Lung (tissue), 11 donors: ENCODE measurements at regions not wholly inside any gene's neighbourhood (a gene's known extent, or its start where the extent isn't known, plus 50 kb on each side); places are given as distances from the start of the nearest gene placed in this dataset.
A peak's percentile ranks its signal among the peaks of the same experiment; 100 is the strongest.

Source experiments
- ATAC-seq: fragments of 200-7000 bp; cut with Tn5 transposase; one replicate; pipeline ENCODE4 v1.9.1; 2020; ENCODE audit warnings: moderate number of reproducible peaks; ENCODE audit not compliant: insufficient read depth, low FRiP score
- DNase-seq, 3 donors: peaks; one replicate each; pipeline ENCODE4 v3.0.0-alpha.2; 2013 to 2017
- H3K27ac ChIP-seq, 2 donors: one replicate each; pipeline ENCODE4 v1.5.1; 2013; ENCODE audit warnings: mild to moderate bottlenecking in 2 of 2, moderate library complexity in 2 of 2, control low read depth in 1 of 2, inconsistent platforms in 1 of 2, low read depth in 1 of 2, low read length in 1 of 2
- H3K27me3 ChIP-seq, 3 donors: one replicate each; pipeline ENCODE4 v1.5.1; 2013; ENCODE audit warnings: low read length in 2 of 3; ENCODE audit not compliant: control insufficient read depth in 3 of 3, insufficient read depth in 3 of 3
- H3K36me3 ChIP-seq, 4 donors: one replicate each; pipeline ENCODE4 v1.5.1; 2013; ENCODE audit warnings: low read length in 4 of 4, mild to moderate bottlenecking in 1 of 4, moderate library complexity in 1 of 4; ENCODE audit not compliant: control insufficient read depth in 4 of 4, insufficient read depth in 4 of 4
- H3K4me1 ChIP-seq, 5 donors: one replicate each; pipeline ENCODE4 v1.5.1; 2013; ENCODE audit warnings: low read length in 5 of 5, mild to moderate bottlenecking in 2 of 5, moderate library complexity in 1 of 5; ENCODE audit not compliant: control insufficient read depth in 5 of 5, insufficient read depth in 5 of 5
- H3K4me3 ChIP-seq: one replicate; pipeline ENCODE4 v1.5.1; 2013; ENCODE audit warnings: mild to moderate bottlenecking, control low read depth, moderate library complexity
- H3K9ac ChIP-seq, 2 donors: one replicate each; pipeline ENCODE4 v1.5.1; 2013; ENCODE audit warnings: low read length in 2 of 2, control low read depth in 1 of 2; ENCODE audit not compliant: insufficient read depth in 1 of 2
- H3K9me3 ChIP-seq, 4 donors: one replicate each; pipeline ENCODE4 v1.5.1; 2013; ENCODE audit warnings: low read length in 3 of 4, mild to moderate bottlenecking in 1 of 4, moderate library complexity in 1 of 4; ENCODE audit not compliant: control insufficient read depth in 4 of 4, insufficient read depth in 3 of 4
- CTCF ChIP-seq: IDR thresholded peaks from 2 replicates; pipeline ENCODE4 v1.5.1; 2012; ENCODE audit warnings: mild to moderate bottlenecking; ENCODE audit errors: control extremely low read depth, extremely low read depth
- WGBS, 2 donors: extraction: QIAGEN DNeasy Blood & Tissue Kit; methylation state at CpG; one replicate each; pipeline ENCODE4 v1.1.7; 2013; 5-methylcytosine and 5-hydroxymethylcytosine counted together
- donor health status: control.
- donor health status: control.
- donor health status: Bipolar disorder and iron deficiency.
- donor health status: healthy.
- donor health status: DM: yes; HTN: yes; CAD: no.

GRCh38 chr10:31739146-31739545 is 189.5 kb downstream of the ARHGAP12 start:
- H3K9ac ChIP-seq = no peak overlapping the region
- H3K36me3 ChIP-seq = no peaks in the 10 kb centered on the region
- TF ChIP-seq CTCF = no peak
- peaks cover 0 to 5% (median 0%) of the 10 kb centered on the region in 4 donors for H3K9me3 ChIP-seq
- H3K4me3 ChIP-seq = no peak overlapping the region
- H3K27me3 ChIP-seq = no peaks in the 10 kb centered on the region
- H3K27ac ChIP-seq = peak overlapping the region in 1 of 2 donors; percentile 17
- ATAC-seq (no peak), DNase-seq (no peak)
- WGBS, 2 donors = 93 to 94% methylated on average over 2 of the region's 2 CpGs
- no peaks in the 10 kb centered on the region for H3K4me1 ChIP-seq

GRCh38 chr10:31731711-31732110 is 196.9 kb downstream of the ARHGAP12 start:
- Histone ChIP-seq H3K27ac (no peak overlapping the region), H3K36me3 (no peaks in the 10 kb centered on the region), H3K27me3 (no peaks in the 10 kb centered on the region), H3K9ac (no peak overlapping the region), H3K9me3 (peaks cover 0 to 5% (median 0%) of the 10 kb centered on the region in 4 donors), H3K4me3 (no peak overlapping the region), H3K4me1 (no peaks in the 10 kb centered on the region)
- ATAC-seq (no peak), DNase-seq (no peak)
- no peak for TF ChIP-seq CTCF
- WGBS, 2 donors = 86 to 94% methylated on average over 1 of the region's 1 CpG

GRCh38 chr10:31730776-31731175 is 197.9 kb downstream of the ARHGAP12 start:
- Histone ChIP-seq H3K9me3 (no peaks in the 10 kb centered on the region), H3K27ac (no peak overlapping the region), H3K4me3 (no peak overlapping the region), H3K4me1 (no peaks in the 10 kb centered on the region), H3K9ac (no peak overlapping the region), H3K27me3 (no peaks in the 10 kb centered on the region), H3K36me3 (no peaks in the 10 kb centered on the region)
- no peak for TF ChIP-seq CTCF
- DNase-seq = no peak
- no peak for ATAC-seq
- WGBS, 2 donors = 90 to 95% methylated on average over 3 of the region's 3 CpGs

GRCh38 chr10:31728698-31729224 is 199.9 kb downstream of the ARHGAP12 start:
- TF ChIP-seq CTCF = no peak
- H3K9ac ChIP-seq = no peak overlapping the region
- no peak overlapping the region for H3K27ac ChIP-seq
- no peak for DNase-seq
- no peaks in the 10 kb centered on the region for H3K27me3 ChIP-seq
- no peak overlapping the region for H3K4me3 ChIP-seq
- H3K36me3 ChIP-seq = no peaks in the 10 kb centered on the region
- H3K9me3 ChIP-seq = no peaks in the 10 kb centered on the region
- WGBS, 2 donors = 67 to 89% methylated on average over 2 of the region's 2 CpGs
- no peak for ATAC-seq
- H3K4me1 ChIP-seq = no peaks in the 10 kb centered on the region
